Right lobe of liver (tissue), 6 donors: ENCODE measurements at regions not wholly inside any gene's neighbourhood (a gene's known extent, or its start where the extent isn't known, plus 50 kb on each side); places are given as distances from the start of the nearest gene placed in this dataset.
A peak's percentile ranks its signal among the peaks of the same experiment; 100 is the strongest.
"Not testable (repeated sequence)": the region's sequence is repeated elsewhere in the genome, so short reads cannot be mapped to it uniquely, and the experiment has no call there.

Experiments used
- ATAC-seq, 4 donors: fragments of 200-7000 bp; cut with Tn5 transposase; one replicate each; pipeline ENCODE4 v1.9.1; 2020; ENCODE audit warnings: mild to moderate bottlenecking in 4 of 4, moderate library complexity in 4 of 4
- DNase-seq, 3 donors: peaks; one replicate each; pipeline ENCODE4 v3.0.0-alpha.2; 2020
- H3K27ac ChIP-seq, 3 donors: fragments of 200-600 bp; one replicate each; pipeline ENCODE4 v1.8.0; 2022
- H3K27me3 ChIP-seq, 2 donors: fragments of 200-600 bp; one replicate each; pipeline ENCODE4 v1.8.0; 2022
- H3K36me3 ChIP-seq, 4 donors: fragments of 200-600 bp; sonication (generic) in 1 of 4; one replicate each; pipeline versions ENCODE4 v1.5.1 to v1.8.0; 2017 to 2022; ENCODE audit warnings: control low read depth in 1 of 4
- H3K4me1 ChIP-seq, 4 donors: fragments of 200-600 bp; sonication (generic) in 1 of 4; one replicate each; pipeline versions ENCODE4 v1.5.1 to v1.8.0; 2017 to 2022; ENCODE audit warnings: control low read depth in 1 of 4
- H3K4me3 ChIP-seq, 3 donors: fragments of 200-600 bp; one replicate each; pipeline ENCODE4 v1.8.0; 2022
- H3K9me3 ChIP-seq, 4 donors: fragments of 200-600 bp; sonication (generic) in 1 of 4; one replicate each; pipeline versions ENCODE4 v1.5.1 to v1.8.0; 2017 to 2022; ENCODE audit warnings: control low read depth in 1 of 4
- POLR2A ChIP-seq: fragments of 450-650 bp; IDR thresholded peaks from one replicate; pipeline ENCODE4 v1.6.1; 2017; ENCODE audit warnings: antibody characterized with exemption, mild to moderate bottlenecking
- WGBS: methylation state at CpG from one replicate; pipeline ENCODE4 v1.1.6; 2018; ENCODE audit warnings: low coverage, low lambda C conversion rate; ENCODE audit not compliant: insufficient coverage; ENCODE audit errors: missing lambda C conversion rate; 5-methylcytosine and 5-hydroxymethylcytosine counted together
- intact Hi-C, 2 donors: fragments of 100-400 bp; cut with DNase I; formaldehyde crosslinking; loops; one replicate each; pipeline versions ENCODE4 v1.11.2 to v1.14.1; 2022
- TF ChIP-seq, protein P1 (sequence below), 4 donors: fragments of 200-600 bp in 3 of 4; fragments of 450-650 bp in 1 of 4; IDR thresholded peaks; one replicate each; pipeline versions ENCODE4 v1.5.1 to v1.8.0; 2016 to 2022; ENCODE audit warnings: antibody characterized with exemption in 4 of 4, mild to moderate bottlenecking in 2 of 4
- donor health status: DM: no; HTN: yes; CAD: no.
- donor health status: DM: no; HTN: no; CAD: no.
- donor health status: DM: no; HTN: no; CAD: no.
- donor health status: DM: no; HTN: yes; CAD: no.
- donor health status: DM: no; HTN: yes; CAD: no.

DNA sequence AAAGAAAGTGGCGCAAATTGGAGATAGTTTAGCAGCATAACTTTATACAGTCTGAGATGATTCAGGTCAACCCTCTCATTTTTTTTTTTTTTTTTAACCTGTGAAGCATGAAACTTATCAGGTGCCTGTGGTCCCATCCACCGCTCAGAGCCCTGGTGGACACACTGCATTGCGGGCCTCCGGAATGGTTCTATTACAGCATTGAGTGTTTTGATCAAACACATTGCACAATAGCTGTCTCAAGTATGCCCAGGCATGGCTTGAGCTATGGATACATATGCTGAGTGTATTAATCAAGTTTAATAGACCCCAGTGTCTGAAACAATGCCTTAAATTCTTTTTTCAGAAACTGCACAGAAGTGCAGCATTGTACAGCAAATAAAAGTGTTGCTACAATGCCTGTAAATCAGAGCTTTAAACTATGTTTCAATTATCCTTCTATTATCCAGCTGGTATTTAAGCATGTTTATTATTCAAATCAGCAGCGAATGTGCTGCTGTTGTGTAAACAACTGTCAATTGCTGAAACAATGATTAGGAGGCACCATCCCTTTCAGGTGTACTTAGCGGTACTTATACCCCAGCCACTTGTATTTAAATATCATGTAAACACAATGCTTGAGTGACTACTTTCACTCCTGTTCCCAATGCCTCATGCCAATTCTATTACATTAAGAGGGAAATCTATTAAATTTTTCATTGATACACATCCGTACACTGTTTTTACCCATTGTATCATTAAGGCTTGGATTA is 456.6 kb downstream of the RPS6KC1 start:
- Histone ChIP-seq H3K36me3 (no peaks in the 10 kb centered on the region), H3K9me3 (no peaks in the 10 kb centered on the region), H3K4me3 (no peak overlapping the region), H3K27ac (no peak overlapping the region), H3K27me3 (no peaks in the 10 kb centered on the region), H3K4me1 (no peaks in the 10 kb centered on the region)
- ATAC-seq (peak in 1 of 4 donors; percentile 32), DNase-seq (no peak)
- intact Hi-C loops = no loop called here
- TF ChIP-seq POLR2A = no peak
- TF ChIP-seq, protein P1, sequence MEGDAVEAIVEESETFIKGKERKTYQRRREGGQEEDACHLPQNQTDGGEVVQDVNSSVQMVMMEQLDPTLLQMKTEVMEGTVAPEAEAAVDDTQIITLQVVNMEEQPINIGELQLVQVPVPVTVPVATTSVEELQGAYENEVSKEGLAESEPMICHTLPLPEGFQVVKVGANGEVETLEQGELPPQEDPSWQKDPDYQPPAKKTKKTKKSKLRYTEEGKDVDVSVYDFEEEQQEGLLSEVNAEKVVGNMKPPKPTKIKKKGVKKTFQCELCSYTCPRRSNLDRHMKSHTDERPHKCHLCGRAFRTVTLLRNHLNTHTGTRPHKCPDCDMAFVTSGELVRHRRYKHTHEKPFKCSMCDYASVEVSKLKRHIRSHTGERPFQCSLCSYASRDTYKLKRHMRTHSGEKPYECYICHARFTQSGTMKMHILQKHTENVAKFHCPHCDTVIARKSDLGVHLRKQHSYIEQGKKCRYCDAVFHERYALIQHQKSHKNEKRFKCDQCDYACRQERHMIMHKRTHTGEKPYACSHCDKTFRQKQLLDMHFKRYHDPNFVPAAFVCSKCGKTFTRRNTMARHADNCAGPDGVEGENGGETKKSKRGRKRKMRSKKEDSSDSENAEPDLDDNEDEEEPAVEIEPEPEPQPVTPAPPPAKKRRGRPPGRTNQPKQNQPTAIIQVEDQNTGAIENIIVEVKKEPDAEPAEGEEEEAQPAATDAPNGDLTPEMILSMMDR (IDR thresholded peaks at IDR 0.05) = no peak
- 51% methylated on average over 7 of the region's 7 CpGs for WGBS

DNA sequence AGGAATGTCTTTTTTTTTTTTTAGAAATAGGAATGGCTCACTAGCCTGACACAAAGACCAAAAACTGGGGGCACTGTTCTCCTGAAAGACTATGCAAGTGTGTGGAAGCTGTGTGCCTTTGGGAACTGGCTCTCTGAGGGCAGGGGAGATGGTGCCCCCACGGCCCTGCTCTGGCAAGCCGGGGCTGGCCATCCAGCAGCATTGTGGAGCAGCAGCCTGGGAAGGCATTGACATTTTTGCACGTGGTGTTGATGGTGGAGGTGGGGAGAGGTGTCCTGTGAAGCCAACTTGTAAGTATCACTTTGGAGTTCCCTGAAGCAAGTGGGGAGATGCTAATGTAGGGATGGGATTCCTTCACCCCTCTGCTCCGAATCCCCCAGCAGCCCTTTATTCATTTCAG is 460.1 kb downstream of the RPS6KC1 start:
- no peaks in the 10 kb centered on the region for H3K27me3 ChIP-seq
- no peak for ATAC-seq
- no peak for DNase-seq
- H3K4me3 ChIP-seq = no peak overlapping the region
- WGBS = 24% methylated on average over 4 of the region's 4 CpGs
- TF ChIP-seq, protein P1 (IDR thresholded peaks at IDR 0.05) = no peak
- no peak for TF ChIP-seq POLR2A
- intact Hi-C loops = no loop called here
- H3K36me3 ChIP-seq = no peaks in the 10 kb centered on the region
- H3K9me3 ChIP-seq = no peaks in the 10 kb centered on the region
- no peak overlapping the region for H3K27ac ChIP-seq
- H3K4me1 ChIP-seq = no peaks in the 10 kb centered on the region

DNA sequence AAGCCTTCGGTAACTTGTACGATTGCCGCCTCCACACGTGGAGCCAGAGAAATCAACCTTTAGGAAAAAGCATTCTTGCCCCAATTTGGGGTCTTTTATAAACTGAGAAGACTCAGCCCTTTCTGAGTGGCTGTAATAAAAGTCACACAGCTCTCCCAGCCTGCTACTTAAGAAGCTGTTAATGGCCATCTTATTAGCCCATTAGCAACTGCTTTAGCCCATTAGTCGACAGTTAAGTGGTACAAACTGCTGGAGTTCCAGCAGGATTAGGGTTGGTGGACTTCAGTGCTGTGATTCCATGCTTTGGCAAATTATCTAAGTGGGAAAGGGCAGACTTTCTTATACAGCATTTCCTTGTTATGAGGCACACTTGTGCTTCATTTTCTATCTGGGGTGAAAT is 461.3 kb downstream of the RPS6KC1 start:
- H3K36me3 ChIP-seq = no peaks in the 10 kb centered on the region
- H3K9me3 ChIP-seq = no peaks in the 10 kb centered on the region
- WGBS = 69% methylated on average over 5 of the region's 5 CpGs
- DNase-seq (no peak), ATAC-seq (no peak)
- no peaks in the 10 kb centered on the region for H3K4me1 ChIP-seq
- no peak overlapping the region for H3K27ac ChIP-seq
- TF ChIP-seq, protein P1 (IDR thresholded peaks at IDR 0.05) = no peak
- no peak for TF ChIP-seq POLR2A
- H3K4me3 ChIP-seq = no peak overlapping the region
- intact Hi-C loops = no loop called here
- H3K27me3 ChIP-seq = no peaks in the 10 kb centered on the region

DNA sequence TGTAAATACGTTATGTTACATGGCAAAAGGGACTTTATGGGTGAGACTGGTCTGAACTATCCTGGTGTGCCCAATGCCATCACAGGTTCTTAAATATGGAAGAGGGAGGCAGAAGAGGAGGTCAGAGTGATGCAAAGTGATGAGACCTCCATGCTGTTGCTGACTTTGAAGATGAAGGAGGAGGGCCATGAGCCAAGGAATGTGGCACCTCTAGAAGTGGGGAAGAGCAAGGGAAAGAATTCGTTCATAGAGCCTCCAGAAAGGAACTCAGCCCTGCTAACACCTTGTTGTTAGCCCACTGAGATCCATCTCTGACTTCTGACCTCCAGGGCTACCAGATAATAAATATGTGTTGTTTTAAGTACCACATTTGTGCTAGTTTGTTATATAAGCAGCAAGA is 462.0 kb downstream of the RPS6KC1 start:
- ATAC-seq = no peak
- intact Hi-C loops = no loop called here

DNA sequence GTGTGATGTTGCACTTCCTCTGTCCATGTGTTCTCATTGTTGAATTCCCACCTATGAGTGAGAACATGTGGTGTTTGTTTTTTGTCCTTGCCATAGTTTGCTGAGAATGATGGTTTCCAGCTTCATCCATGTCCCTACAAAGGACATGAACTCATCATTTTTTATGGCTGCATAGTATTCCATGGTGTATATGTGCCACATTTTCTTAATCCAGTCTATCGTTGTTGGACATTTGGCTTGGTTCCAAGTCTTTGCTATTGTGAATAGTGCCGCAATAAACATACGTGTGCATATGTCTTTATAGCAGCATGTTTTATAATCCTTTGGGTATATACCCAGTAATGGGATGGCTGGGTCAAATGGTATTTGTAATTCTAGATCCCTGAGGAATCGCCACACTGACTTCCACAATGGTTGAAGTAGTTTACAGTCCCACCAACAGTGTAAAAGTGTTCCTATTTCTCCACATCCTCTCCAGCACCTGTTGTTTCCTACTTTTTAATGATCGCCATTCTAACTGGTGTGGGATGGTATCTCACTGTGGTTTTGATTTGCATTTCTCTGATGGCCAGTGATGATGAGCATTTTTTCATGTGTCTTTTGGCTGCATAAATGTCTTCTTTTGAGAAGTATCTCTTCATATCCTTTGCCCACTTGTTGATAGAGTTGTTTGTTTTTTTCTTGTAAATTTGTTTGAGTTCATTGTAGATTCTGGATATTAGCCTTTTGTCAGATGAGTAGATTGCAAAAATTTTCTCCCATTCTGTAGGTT is 463.6 kb downstream of the RPS6KC1 start:
- H3K27ac ChIP-seq, H3K9me3 ChIP-seq, DNase-seq, intact Hi-C loops, H3K4me1 ChIP-seq, H3K4me3 ChIP-seq, H3K36me3 ChIP-seq, H3K27me3 ChIP-seq, ATAC-seq: not testable (repeated sequence)
- WGBS = 82% methylated on average over 2 of the region's 5 CpGs

More for the DNA sequence above, 462.0 kb downstream of the RPS6KC1 start:
- no peak for DNase-seq
- TF ChIP-seq POLR2A = no peak
- TF ChIP-seq, protein P1 (IDR thresholded peaks at IDR 0.05) = no peak
- H3K9me3 ChIP-seq = no peaks in the 10 kb centered on the region
- 29% methylated on average over 2 of the region's 2 CpGs for WGBS
- H3K27ac ChIP-seq = no peak overlapping the region
- H3K4me1 ChIP-seq = no peaks in the 10 kb centered on the region
- H3K27me3 ChIP-seq = no peaks in the 10 kb centered on the region
- H3K4me3 ChIP-seq = no peak overlapping the region
- no peaks in the 10 kb centered on the region for H3K36me3 ChIP-seq
